ENCODE measurements at regions not wholly inside any gene's neighbourhood (a gene's known extent, or its start where the extent isn't known, plus 50 kb on each side); places are given as distances from the start of the nearest gene placed in this dataset.

DNA sequence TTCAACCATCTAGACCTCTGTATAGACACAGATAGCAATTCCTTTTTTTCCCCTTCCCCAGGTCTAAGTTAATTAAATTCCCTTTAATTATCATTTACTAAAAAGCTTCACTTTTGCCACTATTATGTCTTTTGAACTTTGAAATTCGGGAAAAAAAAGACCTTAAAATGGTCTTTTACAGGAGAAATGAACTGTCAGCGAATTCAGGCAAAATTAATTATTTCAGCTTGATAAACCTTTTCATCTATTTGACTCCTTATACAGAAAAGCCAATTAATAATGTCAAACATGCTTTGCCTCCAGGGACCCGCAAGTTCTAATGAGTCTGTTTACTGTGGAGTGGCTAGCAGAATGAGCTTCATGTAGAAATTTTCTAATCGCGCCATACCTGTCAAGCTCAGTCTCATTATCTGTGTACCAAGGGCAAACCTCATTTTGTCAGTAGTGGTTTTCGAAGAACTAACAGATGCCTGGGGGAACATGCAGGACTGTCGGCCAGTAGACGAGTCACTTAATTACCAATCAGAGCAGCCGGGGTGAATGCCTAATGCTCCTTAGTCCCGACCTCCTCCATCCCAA, 287.7 kb downstream of the INSIG2 start:
- TF ChIP-seq RBBP5 (conservative IDR thresholded peaks at IDR 0.05) (no peak), GABPA (IDR thresholded peaks at IDR 0.05; ENCODE audit: low read depth) (no peak), CEBPB (IDR thresholded peaks at IDR 0.05; ENCODE audit: borderline replicate concordance in 1 of 2, low read depth in 2 of 2, low read length in 2 of 2) (no peak), IRF3 (IDR thresholded peaks at IDR 0.05) (no peak), MXI1 (IDR thresholded peaks at IDR 0.05; ENCODE audit: low read depth, low read length) (no peak), SUPT20H (IDR thresholded peaks at IDR 0.05; ENCODE audit: borderline replicate concordance, control insufficient read depth, low read depth, low read length) (no peak), CHD2 (IDR thresholded peaks at IDR 0.05; ENCODE audit: borderline replicate concordance, low read depth, low read length) (no peak)
- TF ChIP-seq, protein P1, sequence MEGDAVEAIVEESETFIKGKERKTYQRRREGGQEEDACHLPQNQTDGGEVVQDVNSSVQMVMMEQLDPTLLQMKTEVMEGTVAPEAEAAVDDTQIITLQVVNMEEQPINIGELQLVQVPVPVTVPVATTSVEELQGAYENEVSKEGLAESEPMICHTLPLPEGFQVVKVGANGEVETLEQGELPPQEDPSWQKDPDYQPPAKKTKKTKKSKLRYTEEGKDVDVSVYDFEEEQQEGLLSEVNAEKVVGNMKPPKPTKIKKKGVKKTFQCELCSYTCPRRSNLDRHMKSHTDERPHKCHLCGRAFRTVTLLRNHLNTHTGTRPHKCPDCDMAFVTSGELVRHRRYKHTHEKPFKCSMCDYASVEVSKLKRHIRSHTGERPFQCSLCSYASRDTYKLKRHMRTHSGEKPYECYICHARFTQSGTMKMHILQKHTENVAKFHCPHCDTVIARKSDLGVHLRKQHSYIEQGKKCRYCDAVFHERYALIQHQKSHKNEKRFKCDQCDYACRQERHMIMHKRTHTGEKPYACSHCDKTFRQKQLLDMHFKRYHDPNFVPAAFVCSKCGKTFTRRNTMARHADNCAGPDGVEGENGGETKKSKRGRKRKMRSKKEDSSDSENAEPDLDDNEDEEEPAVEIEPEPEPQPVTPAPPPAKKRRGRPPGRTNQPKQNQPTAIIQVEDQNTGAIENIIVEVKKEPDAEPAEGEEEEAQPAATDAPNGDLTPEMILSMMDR (IDR thresholded peaks at IDR 0.05 in 2 of 3, conservative IDR thresholded peaks at IDR 0.05 in 1 of 3; ENCODE audit: control insufficient read depth in 2 of 3, extremely low read depth in 1 of 3, insufficient read depth in 1 of 3, low read depth in 3 of 3, low read length in 3 of 3), result no peak
- TF ChIP-seq, protein P2, sequence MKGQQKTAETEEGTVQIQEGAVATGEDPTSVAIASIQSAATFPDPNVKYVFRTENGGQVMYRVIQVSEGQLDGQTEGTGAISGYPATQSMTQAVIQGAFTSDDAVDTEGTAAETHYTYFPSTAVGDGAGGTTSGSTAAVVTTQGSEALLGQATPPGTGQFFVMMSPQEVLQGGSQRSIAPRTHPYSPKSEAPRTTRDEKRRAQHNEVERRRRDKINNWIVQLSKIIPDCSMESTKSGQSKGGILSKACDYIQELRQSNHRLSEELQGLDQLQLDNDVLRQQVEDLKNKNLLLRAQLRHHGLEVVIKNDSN (IDR thresholded peaks at IDR 0.05; ENCODE audit: borderline replicate concordance, extremely low read length, insufficient read depth, low read depth, low read length), result no peak

Data from GM12878 (cell line).